ENCODE measurements at regions not wholly inside any gene's neighbourhood (a gene's known extent, or its start where the extent isn't known, plus 50 kb on each side); places are given as distances from the start of the nearest gene placed in this dataset.

- TF ChIP-seq CTCF (IDR thresholded peaks at IDR 0.05): no peak
- no peak for TF ChIP-seq POLR2A (IDR thresholded peaks at IDR 0.05)
Observed at GRCh38 chr2:15803543-15804245, 136.7 kb upstream of the MYCN start.

Measured in Peyer's patch (tissue), 4 donors.